NCI-H2171 (cell line): ENCODE measurements at regions not wholly inside any gene's neighbourhood (a gene's known extent, or its start where the extent isn't known, plus 50 kb on each side); places are given as distances from the start of the nearest gene placed in this dataset.
"Not testable (repeated sequence)": the region's sequence is repeated elsewhere in the genome, so short reads cannot be mapped to it uniquely, and the experiment has no call there.

Source experiments
- DNase-seq: peaks from one replicate; lab custom pipeline; 2025; lab: John Stamatoyannopoulos, UW

DNA sequence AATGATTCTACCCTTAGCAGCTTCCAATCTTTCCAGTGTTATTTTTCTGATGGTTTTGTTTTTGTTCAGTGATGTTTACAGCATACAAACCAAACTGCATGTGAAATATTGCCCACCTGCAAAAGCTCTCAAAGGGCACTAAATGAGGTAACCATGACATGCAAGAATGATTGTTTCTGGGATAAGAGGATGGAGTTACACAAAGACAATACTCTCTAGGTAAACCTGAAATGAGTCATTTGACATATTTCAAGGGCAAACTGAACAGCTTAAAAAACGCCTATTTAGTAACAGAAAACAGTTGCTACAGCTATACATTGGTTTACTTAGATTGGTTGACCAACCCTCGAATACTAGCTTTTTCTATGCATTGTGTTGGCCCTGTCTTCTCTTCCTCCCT, 481.7 kb downstream of the ZPLD1 start:
- DNase-seq = no peak

DNA sequence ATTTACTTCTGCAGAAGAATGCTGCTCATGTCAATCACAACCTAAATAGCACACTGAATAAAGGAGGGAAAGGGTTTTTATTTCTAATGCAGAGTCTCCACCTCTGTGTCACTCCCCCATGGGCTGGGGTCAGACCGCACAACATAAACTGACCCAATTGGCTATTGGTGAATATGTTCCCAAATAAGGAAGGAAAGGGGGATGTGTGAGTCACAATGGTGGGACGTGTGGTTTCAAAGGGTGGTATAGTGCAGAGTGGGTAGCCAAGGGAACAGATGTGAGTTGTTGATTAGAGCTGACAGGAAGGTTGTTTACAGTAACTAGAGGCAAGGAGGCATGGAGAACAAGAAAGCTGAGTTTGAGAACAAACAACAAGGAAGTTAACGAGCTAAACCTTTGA, 491.8 kb downstream of the ZPLD1 start:
- DNase-seq = no peak

DNA sequence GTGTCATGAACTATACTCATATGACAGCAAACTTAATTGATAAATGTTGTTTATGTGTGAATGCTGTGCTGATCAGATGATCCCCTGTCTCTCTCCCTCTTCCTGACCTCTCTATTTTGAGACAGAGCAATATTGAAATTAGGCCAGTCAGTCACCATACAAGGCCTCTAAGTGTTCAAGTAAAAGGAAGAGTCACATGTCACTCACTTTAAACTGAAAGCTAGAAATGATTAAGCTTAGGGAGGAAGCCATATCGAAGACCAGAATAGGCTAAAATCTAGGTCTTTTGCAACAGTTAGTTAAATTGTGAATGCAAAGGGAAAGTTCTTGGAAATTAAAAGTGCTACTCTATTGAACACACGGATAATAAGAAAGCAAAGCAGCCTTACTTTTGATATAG, 498.6 kb downstream of the ZPLD1 start:
- DNase-seq = no peak

DNA sequence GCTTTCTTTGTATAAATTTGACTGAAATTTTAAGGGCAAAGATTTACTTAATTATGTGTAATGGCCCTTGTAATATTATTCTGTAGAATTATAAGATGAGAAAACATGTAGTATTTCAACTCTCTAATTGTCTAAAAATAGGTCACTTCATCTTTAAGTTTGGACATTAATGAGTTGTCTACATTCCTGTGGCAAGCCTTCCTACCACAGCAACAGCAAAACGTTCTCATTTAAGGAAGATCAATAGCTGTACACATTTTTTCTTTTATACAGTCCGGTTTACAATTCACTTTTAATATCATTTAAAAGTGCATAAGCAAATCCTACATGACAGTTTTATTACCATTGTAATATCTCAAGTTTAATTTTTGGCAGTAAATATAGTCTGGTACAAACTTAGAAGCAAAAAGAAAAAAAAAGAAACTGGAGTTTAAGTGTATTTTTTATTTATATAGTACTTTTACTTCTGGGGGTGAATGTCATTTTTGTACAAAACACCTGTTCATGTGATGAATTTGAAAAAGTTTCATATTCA, 501.8 kb downstream of the ZPLD1 start:
- no peak for DNase-seq

DNA sequence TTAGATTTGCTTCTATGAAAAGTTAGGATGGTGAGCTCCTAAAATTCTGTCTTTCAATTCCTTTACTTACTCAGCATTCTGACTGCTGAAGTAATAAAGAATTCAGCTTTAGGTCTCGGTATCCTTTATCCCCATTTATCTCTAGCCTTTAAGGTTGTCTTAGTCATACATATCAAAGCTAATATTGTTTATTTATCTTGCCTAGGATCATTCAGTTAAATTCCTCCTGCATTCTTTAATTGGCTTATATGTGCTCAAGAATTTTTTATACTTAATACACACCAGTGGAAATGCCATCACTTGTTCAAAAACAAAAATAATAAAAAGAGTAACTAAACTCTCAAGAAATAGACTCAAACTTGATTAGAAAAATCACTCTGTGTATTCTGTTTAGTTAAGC, 507.0 kb downstream of the ZPLD1 start:
- no peak for DNase-seq

DNA sequence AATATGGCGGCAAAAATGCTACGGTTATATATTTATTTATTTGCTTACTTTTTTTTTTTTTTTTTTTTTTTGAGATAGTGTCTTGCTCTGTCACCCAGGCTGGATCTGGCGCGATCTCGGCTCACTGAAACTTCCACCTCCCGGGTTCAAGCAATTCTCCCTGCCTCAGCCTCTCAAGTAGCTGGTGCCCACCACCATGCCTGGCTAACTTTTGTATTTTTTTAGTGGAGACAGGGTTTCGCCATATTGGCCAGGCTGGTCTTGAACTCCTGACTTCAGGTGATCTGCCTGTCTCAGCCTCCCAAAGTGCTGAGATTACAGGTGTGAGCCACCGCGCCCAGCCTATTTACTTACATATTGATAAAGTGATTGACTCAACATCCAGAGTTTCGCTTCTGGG, 511.6 kb downstream of the ZPLD1 start:
- DNase-seq = not testable (repeated sequence)

DNA sequence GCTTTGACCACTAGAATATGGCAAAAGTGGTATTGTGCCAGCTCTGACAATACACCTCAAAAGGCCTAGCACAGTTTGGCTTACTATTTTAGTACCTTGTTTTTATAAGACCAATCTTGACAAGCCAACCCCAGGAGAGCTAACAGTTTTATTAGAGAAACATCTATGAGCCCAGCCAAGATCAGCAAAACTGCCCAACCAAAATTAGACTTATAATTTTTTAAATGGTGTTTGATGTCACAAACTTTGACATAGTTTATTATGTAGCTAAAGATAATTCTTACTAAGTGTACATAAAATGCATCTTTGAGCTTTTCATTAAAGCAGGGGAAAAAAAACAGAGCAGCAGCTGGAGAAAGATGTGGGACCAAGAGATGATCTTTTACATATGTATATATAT, 537.5 kb downstream of the ZPLD1 start:
- DNase-seq = no peak

DNA sequence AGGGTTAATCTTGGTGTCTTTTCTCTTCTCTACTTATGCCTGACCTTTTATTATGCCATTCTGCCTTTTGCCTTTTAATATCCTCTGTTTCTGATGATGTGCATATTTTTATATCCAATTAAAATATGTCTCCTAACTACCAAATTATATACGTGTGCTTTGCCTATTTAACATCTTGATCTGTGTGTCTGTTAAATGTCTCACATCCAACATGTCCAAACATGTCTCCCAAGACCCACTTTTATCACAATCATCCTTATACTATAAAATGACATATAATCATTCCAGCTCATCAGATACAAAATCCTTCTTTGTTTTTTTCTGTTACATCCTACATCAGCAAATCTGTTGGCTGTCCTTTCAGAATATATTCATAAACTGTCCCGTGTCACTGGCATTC, 539.5 kb downstream of the ZPLD1 start:
- DNase-seq = no peak

DNA sequence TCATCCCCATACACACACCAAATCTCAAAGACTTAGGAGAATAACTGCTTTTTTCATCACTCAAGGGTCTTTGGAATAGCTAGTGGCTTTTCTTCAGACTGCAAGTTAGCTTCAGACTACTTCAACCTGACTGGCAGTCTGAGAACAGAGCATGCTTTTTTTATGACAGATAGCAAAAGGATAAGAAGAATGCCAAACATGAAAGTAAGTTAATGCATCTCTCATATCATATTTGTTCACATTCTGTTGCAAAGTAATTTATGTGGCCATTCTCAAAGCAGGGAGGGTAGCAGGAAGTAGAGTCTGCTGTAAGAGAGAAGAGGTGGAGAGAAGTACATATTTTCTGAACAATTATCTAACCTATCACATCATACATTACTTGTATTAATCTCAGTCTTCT, 544.4 kb downstream of the ZPLD1 start:
- no peak for DNase-seq

DNA sequence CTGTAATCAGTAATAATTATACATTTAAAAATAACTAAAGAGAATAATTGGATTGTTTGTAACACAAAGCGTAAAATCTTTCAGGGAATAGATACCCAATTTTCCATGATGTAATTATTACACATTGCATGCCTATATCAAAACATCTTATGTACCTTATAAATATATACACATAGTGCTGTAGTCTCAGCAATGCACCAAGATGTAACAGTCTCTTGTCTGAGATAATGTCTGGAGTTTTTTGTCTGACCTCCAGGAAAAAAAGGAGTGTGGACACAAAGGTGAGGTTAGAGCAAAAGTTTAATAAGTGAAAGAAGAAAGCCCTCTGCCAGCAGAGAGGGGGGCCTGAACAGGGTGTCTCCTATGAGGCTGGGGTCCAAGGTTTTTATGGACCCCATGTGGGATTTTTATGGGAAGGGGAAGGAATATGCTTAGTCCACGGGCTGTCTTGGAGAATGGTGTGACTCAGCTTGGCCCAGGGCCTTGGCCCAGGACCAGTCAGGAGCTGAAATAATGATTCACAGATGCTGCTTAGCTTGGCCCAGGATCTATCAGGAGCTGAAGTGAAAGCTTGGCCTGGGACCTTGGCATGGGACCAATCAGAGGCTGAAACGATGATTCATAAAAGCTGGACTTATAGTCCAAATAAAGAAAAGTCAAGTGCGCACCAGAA, 545.0 kb downstream of the ZPLD1 start:
- no peak for DNase-seq

DNA sequence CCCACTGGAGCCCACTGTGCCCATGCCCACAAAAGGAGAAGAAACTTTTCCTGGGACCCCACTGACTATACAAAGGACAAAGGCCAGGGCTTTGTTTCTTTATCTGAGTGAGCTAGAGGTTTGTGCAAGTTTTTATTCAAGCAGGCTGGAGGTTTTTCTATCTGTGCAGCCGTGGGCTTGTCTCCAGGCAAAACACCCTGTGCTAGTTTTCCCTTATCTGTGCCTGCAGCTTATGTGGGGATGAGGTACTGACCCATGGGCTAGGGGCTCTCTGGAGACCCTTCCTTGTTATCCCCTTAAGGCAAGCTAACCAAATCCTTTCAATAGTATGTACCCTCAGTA, 545.5 kb downstream of the ZPLD1 start:
- DNase-seq = no peak

DNA sequence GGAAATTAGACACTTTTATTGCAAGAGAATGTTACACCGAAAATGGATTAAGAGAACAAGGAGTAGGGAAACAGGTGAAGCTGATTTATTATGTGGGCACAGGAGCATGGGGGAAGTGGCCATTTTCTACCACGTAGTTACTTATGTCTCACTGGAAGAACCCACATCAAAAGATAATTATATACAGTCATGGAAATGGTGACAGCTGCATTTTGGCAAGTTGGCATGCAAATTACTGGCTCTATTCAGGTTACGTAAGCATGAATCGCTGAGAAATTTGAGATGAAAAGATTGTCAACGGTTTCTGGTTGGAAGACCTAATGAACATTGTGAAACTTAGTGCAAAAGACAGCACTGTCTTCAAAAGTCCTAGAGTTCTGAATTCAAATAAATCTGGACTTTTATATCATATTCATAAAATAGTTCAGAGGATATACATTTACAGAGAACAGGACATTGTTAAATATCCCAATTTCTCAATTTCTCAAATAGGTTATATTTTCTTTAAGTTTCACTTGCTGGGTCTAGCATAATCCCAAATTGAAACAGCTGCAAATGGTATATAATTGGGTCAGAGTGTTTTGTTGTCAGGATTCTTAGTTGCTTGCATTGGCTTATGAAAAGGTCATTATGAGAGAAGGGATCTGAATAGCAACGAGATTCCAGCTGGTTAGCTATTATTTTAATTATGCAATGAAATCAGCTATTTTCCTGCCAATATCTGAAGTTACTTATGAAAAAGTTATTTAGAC, 567.8 kb downstream of the ZPLD1 start:
- peak; percentile 4 for DNase-seq

DNA sequence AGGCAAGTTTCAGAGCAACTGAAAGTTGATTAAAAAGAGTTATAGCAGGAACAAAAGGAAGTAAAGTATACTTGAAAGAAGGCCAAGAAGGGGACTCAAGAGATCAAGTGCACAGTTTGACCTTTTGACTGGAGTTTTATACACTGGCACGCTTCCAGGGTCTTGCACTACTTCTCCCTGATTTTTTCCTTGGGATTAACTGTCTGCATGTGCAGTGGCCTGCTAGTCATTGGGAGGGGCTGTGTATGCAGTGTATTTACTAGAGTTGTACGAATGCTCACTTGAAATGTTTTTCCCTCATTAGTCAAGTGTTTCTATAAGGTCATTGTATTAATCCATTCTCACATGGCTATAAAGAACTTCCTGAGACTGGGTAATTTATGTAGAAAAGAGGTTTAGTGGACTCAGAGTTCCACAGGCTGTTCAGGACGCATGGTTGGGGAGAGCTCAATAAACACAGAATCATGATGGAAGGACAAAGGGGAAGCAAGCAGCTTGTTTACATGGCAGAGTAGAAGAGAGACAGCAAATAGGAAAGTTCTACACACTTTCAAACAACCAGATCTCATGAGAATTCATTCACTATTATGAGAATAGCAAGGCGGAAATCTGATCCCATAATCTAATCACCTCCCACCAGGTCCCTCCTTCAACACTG, 571.8 kb downstream of the ZPLD1 start:
- DNase-seq = no peak

DNA sequence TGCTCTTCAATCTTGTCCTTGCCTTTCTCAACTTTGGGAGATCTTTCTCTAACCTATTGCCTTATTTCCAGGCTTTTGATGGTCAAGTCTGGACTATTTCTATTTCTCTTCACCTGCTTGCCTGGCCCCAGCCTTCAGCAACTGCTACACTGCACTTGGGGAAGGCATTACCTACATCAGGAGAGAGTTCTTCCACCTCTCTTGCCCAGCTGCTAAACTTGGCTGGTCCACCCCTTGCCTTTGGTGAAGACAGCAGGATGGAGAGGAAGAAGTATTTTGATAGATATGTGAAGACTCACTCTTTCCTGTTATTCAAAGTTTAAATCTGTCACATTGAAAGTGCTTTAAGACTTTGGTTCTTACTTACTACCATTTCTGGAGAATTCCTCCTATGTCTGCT, 574.8 kb downstream of the ZPLD1 start:
- DNase-seq = no peak

DNA sequence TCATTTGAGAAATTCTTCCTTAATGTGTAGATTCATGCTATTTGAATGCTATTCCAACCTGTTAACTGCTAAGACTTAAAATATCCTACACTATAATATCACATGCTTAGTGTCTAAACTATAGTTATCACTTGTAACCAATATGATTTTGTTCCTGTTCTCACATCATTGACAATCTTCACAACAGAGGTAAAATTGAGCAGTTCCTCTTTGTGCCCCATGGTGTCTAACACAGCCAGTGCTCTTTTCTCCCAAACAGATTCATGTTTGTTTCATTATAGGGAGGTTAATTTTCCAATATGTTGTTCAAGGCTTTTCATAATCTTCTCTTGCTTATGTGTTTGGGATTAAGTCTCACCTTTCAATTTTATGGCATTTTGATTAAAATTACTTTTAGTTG, 591.1 kb downstream of the ZPLD1 start:
- DNase-seq = no peak

DNA sequence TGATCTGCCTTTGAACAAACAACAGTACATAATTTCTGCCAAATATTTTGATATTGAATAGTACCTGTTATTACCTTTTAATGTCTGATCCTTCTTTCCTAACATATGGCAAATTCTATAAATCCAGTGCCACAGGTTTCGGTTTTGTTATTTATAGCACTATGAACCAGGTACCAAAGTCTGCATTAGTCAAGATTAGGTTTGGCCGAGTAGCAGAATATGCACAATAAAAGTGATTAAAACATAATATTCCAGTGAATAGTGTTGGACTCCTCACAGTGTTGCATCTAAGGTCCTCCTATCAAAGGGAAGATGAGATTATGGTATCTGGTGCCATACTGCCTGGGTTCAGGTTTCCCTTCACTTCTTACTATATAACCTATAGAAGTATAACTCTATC, 599.0 kb downstream of the ZPLD1 start:
- DNase-seq = no peak

DNA sequence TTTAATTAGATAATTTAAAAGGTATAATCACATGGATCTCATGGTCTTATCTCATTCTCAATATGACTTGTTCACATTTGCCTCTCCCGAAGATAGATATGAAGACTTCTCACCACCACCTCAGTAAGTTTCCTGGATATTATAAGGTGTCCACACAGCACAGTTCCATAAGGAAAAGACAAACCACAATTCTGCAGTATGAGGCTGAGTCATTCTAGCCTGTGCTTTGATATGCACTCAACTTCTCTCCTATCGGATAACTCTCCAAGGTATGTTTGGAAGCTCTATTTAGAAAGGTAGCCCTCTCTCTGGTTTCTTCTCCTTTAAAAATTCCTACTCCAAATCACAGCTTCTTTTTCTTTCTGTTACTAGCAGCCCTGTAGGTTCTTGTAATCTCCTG, 612.8 kb downstream of the ZPLD1 start:
- no peak for DNase-seq

DNA sequence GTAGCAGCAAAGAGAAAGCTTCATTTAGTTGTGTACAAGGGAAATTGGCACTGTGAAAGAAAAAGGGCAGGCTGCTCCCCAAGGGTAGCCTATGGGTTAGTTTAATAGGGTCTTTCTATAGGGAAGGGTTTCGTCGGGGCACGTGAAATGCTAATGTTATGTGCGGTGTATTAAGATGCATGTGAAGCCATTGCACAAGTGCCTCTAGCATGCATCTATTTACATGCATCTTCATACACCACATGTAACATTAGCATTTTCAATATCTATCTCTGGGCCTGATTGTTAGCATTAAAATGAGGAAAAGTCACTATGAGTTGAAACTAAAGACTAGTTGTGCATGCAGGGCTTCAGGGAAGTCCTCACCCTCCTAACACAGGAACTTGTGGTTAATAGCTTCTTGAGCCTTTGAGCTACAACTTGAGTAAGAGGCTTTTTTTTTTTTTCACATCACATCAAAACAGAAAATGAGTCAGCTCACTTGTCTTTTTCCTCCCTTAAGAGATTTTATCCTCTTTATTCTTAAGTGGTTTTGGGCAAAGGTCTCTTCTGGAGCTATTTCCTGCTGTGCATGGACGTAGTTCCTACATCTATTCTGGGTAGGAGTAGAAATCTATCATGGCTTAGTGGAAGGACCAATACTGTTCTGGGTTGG, 613.4 kb downstream of the ZPLD1 start:
- no peak for DNase-seq

DNA sequence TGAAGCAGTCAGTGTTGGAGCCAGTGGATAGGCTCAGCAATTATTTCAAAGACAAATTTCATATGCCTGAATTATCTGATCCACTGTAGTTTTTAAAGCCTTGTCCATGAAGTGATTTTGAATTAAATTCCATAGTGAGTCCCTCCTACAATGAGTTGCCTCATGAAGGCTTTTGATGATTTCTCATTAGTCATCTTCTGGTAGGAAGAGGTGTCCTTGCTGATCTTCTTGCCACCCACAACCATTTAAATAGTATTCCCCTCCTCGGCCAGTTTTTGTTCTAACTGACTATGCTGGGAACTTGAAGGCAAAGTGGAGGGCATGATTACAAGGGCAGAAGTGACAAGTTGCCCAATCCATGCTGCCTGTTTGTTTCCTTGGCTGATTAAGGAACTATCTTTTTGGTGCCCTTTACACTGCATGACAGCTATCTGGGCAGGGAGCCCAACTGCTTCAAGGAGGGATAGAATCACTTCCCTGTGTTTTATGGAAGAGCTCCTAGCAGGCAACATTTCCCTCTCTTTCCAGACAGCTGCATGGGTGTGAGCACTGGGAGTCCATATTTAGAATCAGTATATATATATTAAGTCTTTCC, 617.5 kb downstream of the ZPLD1 start:
- no peak for DNase-seq

DNA sequence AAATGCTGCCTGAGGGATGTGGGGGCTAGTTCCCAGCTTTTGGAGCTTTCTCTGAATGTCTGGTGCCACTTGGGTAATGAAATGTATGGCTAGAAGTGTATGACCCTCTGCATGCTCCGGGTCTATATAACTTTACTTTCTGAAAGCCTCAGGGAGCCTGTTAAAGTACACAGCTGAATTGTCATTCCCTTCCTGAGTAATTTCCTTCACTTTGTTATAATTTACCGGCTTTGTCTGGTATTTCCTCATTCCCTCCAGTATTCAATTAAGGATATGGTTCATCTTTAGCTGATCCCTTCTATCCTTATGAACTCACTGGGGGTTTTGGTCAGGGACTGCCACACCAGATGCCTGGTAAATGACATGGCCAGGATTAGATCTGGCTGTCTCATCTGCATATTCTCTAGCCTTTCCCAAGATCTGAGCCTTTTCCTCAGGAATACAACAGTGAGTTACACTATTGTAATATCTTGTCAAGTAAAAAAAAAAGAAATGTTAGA, 620.3 kb downstream of the ZPLD1 start:
- DNase-seq = no peak

DNA sequence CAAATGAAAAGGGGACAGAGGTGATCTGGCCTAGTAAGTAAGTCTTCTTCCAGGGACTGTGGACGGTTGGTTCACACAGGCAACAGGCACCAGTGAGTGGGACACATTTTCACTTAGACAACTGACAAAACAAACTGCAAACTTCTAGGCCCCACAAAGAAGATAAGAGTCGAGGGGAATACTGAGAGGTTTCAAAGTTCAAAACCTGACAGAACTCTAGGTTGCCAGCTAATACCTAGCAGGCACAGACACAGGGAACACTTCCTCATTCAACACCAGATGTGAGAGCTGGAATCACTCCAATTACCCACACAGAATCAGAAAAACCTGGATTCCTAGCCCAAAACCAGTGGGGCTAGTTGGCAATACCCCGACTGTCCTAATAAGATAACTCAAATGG, 621.7 kb downstream of the ZPLD1 start:
- DNase-seq = no peak

DNA sequence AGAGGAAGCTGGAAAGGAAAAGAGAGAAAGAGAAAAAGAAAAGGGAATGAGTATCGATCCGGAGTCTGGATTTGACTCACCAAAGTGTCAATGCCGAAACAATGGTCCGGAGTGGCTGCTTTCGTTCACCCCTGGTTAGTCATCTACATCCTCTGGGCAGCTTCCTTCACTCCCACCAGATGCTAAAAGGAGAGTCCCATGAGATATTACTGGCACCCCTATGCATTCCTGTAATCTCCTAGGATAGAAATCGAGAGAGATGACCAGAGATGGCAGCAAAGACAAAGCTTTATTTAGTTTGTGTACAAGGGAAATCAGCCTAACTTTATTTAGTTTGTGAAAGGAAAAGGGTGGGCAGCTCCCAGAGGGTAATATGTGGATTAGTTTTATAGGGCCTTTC, 622.2 kb downstream of the ZPLD1 start:
- DNase-seq = no peak
